ENCODE measurements at regions not wholly inside any gene's neighbourhood (a gene's known extent, or its start where the extent isn't known, plus 50 kb on each side); places are given as distances from the start of the nearest gene placed in this dataset.

DNA sequence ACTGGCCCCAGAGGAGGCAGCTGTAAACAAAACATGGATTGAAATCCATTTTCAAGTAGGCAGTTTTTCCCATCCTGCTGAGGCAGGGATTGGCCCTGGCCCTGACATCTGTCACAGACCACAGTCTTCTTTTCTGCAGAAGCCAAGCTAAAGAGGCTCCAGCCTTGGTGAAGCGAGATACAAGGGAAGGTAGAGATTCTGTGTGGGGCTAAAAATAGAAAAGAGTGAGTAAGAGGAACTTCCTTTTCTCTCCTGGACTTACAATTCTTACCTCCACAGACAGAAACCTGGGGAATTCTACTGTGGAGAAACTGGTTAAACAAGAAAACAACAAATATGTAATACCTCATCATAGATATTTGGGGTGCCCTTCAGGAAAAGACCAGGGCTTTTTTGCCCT is 624.8 kb upstream of the FZD8 start:
- no peak for DNase-seq

GRCh38 chr10:36265741-36266140 is 623.6 kb upstream of the FZD8 start:
- no peak for DNase-seq

- no peak for DNase-seq
Measured at GRCh38 chr10:36263871-36264270, 621.8 kb upstream of the FZD8 start.

DNA sequence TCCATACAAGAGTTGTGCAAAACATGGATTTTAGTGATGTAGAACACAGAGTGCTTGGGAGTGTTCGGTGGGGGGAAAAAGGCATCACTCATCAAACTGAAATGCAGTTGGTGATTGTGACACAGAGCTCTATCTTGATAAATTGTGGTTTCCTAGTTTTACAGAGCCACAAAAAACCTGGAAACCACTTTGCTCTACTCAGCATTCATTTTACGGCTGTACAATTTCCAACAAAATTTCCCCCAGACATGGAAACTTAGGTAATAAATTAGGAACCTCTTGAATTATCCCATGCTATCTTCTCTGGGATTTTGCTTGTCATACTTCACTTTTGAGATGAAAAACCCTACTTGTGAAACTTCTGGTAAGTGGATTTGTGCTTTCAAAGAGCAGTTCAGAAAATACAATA is 614.9 kb upstream of the FZD8 start:
- DNase-seq: no peak

- DNase-seq: no peak
Measured at GRCh38 chr10:36256166-36256565, 614.1 kb upstream of the FZD8 start.

- DNase-seq: no peak
Measured at GRCh38 chr10:36254199-36254598, 612.1 kb upstream of the FZD8 start.

DNA sequence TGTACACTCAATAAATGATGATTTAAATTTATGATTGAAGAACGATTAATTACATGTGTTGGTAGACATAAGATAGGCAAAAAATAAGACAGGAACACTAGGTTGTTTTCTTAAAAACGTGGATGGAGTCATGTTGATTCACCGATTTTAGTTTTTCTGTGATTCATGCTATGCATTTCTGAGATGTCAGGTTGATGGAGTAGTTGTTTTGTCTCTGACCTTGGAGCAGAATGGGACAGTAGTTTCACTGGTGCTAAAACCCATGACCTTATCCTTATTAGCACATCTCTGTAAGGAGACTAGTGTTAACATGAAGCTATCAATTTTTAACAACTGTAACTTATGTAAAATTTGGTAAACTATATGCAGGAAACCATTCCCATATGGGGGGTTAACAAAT is 611.6 kb upstream of the FZD8 start:
- DNase-seq: no peak

DNA sequence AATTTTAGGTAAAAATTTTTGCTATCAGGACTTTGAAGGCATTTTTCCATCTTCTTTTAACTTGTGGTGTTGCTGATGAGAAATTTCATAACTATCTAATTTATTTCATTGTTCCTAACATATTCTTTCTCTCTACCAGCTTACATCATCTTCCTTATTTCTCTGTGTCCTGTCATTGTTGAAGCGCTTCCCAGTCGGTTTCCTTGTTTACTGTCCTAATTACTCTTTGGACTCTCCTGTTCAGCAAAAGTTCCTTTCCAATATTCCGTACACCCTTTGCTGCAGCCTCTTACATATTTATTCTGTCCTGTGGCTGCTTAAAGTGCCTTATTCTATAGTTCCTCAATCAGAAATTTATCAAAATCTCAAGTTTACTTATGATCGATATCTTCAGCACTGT is 609.0 kb upstream of the FZD8 start:
- DNase-seq: no peak

- DNase-seq: no peak
Measured at GRCh38 chr10:36248304-36248981, 606.3 kb upstream of the FZD8 start.

DNA sequence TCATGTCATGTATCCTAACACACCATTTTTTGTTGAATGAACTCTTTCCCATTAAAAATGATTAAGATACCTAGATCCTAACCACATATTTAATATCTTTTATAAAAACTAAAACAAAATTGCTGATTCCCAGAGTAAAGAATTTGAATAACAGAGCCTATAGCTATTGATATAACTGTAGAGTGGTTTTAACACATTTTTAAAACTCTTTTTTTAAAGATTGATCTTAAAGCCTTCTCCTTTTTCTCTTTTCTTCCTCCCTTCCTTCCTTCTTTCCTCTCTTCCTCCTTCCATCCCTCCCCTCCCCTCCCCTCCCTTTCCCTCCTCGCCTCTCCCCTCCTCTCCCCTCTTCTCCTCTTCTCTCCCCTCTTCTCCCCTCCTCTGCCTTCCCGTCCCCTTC is 605.4 kb upstream of the FZD8 start:
- no peak for DNase-seq

- no peak for DNase-seq
Measured at GRCh38 chr10:36236931-36237330, 594.8 kb upstream of the FZD8 start.

GRCh38 chr10:36236341-36236740 is 594.2 kb upstream of the FZD8 start:
- no peak for DNase-seq

- no peak for DNase-seq
Measured at GRCh38 chr10:36232935-36233334, 590.8 kb upstream of the FZD8 start.

- no peak for DNase-seq
Measured at GRCh38 chr10:36224431-36224985, 582.4 kb upstream of the FZD8 start.

GRCh38 chr10:36221101-36221500 is 579.0 kb upstream of the FZD8 start:
- no peak for DNase-seq

GRCh38 chr10:36220151-36220550 is 578.1 kb upstream of the FZD8 start:
- DNase-seq: no peak

- no peak for DNase-seq
Measured at GRCh38 chr10:36211856-36212255, 569.8 kb upstream of the FZD8 start.

DNA sequence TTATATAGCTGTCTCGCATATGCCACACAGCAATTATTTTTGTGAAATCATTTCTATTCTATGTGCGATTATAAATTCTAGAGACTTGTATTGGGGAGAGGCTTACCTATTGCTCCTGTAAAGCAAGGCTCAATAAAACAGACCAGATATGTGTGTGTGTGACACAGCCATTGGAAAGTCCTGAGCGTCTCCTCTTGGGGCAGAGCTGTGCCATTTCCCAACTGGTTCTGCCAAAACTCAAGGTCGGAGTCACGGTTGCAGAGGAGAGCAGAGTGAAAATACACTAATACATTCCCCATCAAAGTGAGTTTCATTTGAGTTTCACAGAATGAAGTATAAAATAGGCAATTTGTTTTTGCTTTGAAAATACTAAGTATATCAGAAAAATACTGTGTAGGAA is 567.4 kb upstream of the FZD8 start:
- no peak for DNase-seq

DNA sequence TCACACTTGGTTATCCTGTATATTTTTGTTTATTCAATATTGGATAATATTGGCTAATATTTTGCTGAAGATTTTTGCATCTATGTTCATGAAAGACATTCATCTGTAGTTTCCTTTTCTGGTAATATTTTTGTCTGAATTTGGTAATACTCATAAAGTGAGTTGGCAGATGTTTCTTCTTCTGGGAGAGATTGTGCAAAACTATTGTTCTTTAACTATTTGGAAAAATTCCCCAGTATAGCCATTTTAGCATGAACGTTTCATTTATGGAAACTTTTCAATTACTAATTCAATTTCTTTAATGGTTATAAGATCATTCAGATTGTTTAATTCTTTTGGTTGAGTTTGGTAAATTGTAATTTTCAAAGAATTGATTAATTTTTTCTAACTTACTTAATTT is 560.8 kb upstream of the FZD8 start:
- no peak for DNase-seq

GRCh38 chr10:36200577-36200976 is 558.5 kb upstream of the FZD8 start:
- DNase-seq: no peak

DNA sequence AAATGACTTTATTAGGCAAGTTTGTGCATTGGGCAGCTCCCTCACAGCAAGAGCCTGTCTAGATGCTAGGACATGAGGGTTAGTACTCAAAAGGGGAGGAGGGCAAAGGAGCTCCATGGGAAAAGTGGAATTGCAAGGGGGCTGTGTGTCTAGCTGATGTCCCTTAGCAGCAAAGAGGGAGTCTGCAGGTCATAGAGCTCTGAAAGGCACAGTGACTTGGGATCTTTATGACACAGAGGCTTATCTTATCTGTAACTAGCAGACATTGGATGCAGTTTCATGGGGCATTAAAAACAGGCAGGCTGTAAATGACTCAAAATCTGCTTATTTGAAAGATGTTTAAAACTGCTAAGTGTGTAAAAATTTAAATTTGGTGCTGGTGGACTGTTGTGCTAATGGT is 556.2 kb upstream of the FZD8 start:
- no peak for DNase-seq

DNA sequence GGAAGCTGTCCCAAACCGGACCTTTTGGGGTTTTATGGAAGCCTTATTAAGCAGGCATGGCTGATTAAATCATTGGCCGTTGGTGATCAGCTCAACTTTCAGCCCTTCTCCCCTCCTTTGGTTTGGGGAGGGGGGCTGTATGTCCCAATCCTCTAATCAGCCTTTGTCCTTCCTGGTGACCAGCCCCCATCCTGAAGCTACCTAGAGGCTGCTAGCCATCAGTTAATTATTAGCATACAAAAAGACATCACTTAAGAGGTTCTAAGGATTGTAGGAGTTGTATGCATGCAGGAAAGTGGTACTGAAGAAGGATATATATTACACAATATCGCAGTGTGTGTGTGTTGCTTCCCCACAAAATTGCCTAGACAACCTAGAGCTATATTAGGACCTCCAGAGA is 553.3 kb upstream of the FZD8 start:
- DNase-seq: no peak

GRCh38 chr10:36194276-36194675 is 552.2 kb upstream of the FZD8 start:
- no peak for DNase-seq

GRCh38 chr10:36191009-36191408 is 548.9 kb upstream of the FZD8 start:
- DNase-seq: no peak

DNA sequence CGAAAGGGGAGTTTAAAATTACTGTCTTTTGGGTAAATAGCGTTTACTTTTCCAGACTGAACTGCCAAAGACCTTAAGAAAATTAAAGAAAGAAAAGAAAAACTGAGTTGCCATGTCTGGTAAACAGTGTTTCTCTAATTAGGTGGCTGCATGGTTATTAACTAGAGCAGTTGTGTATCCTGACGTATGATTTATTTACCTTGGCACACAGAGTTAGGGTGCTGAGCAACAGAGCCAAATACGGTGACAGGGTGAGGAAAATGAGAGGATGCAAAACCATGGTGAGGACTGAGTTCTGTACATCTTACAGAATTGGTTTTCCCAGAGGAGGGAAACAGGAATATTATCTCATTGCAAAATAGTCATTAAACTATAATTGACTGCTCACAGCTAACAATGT is 546.4 kb upstream of the FZD8 start:
- DNase-seq: no peak
